ENCODE measurements at regions not wholly inside any gene's neighbourhood (a gene's known extent, or its start where the extent isn't known, plus 50 kb on each side); places are given as distances from the start of the nearest gene placed in this dataset.

- Histone ChIP-seq H3K27me3 (no peaks in the 10 kb centered on the region), H3K9me3 (no peaks in the 10 kb centered on the region), H3K27ac (no peak overlapping the region), H4K20me1 (no peaks in the 10 kb centered on the region), H3K4me1 (no peaks in the 10 kb centered on the region), H3K4me2 (no peak overlapping the region), H3K9ac (no peak overlapping the region), H3K4me3 (no peak overlapping the region), H3K36me3 (no peaks in the 10 kb centered on the region)
- no peak for TF ChIP-seq Cebpa-rat (IDR thresholded peaks at IDR 0.05)
Measured at GRCh38 chrX:8274170-8274569, 103.1 kb upstream of the VCX2 start.

GRCh38 chrX:8278557-8278956 lies 107.5 kb upstream of the VCX2 start:
- no peak overlapping the region for H3K4me2 ChIP-seq
- no peak for TF ChIP-seq Cebpa-rat (IDR thresholded peaks at IDR 0.05)
- H4K20me1 ChIP-seq = no peaks in the 10 kb centered on the region
- H3K27me3 ChIP-seq = no peaks in the 10 kb centered on the region
- no peak overlapping the region for H3K4me3 ChIP-seq
- no peak overlapping the region for H3K27ac ChIP-seq
- H3K4me1 ChIP-seq = no peaks in the 10 kb centered on the region
- no peak overlapping the region for H3K9ac ChIP-seq
- no peaks in the 10 kb centered on the region for H3K9me3 ChIP-seq
- H3K36me3 ChIP-seq = no peaks in the 10 kb centered on the region

GRCh38 chrX:8279323-8279722 lies 108.3 kb upstream of the VCX2 start:
- Histone ChIP-seq H3K27ac (no peak overlapping the region), H3K27me3 (no peaks in the 10 kb centered on the region), H3K9ac (no peak overlapping the region), H3K4me1 (no peaks in the 10 kb centered on the region), H3K9me3 (no peaks in the 10 kb centered on the region), H3K4me3 (no peak overlapping the region), H4K20me1 (no peaks in the 10 kb centered on the region), H3K4me2 (no peak overlapping the region), H3K36me3 (no peaks in the 10 kb centered on the region)
- TF ChIP-seq Cebpa-rat (IDR thresholded peaks at IDR 0.05) = no peak

GRCh38 chrX:8284131-8284530 lies 113.1 kb upstream of the VCX2 start:
- Histone ChIP-seq H3K4me3 (no peak overlapping the region), H3K36me3 (no peaks in the 10 kb centered on the region), H3K4me1 (peaks cover 5% of the 10 kb centered on the region; the same call in 1 of the 2 replicates), H3K4me2 (no peak overlapping the region), H3K9me3 (no peaks in the 10 kb centered on the region), H3K27ac (no peak overlapping the region), H4K20me1 (no peaks in the 10 kb centered on the region), H3K27me3 (no peaks in the 10 kb centered on the region), H3K9ac (no peak overlapping the region)
- no peak for TF ChIP-seq Cebpa-rat (IDR thresholded peaks at IDR 0.05)

GRCh38 chrX:8288590-8288989 lies 117.5 kb upstream of the VCX2 start:
- no peak overlapping the region for H3K27ac ChIP-seq
- no peak overlapping the region for H3K9ac ChIP-seq
- TF ChIP-seq Cebpa-rat (IDR thresholded peaks at IDR 0.05) = no peak
- H3K4me2 ChIP-seq = no peak overlapping the region
- H3K4me1 ChIP-seq = peaks cover 5% of the 10 kb centered on the region; the same call in 1 of the 2 replicates
- H3K9me3 ChIP-seq = no peaks in the 10 kb centered on the region
- no peak overlapping the region for H3K4me3 ChIP-seq
- no peaks in the 10 kb centered on the region for H4K20me1 ChIP-seq
- no peaks in the 10 kb centered on the region for H3K27me3 ChIP-seq
- H3K36me3 ChIP-seq = no peaks in the 10 kb centered on the region

- Histone ChIP-seq H3K9me3 (no peaks in the 10 kb centered on the region), H4K20me1 (no peaks in the 10 kb centered on the region), H3K36me3 (no peaks in the 10 kb centered on the region), H3K27ac (no peak overlapping the region), H3K27me3 (no peaks in the 10 kb centered on the region), H3K4me3 (no peak overlapping the region), H3K4me2 (no peak overlapping the region), H3K4me1 (peaks cover 5% of the 10 kb centered on the region; the same call in 1 of the 2 replicates), H3K9ac (no peak overlapping the region)
- TF ChIP-seq Cebpa-rat (IDR thresholded peaks at IDR 0.05) = no peak
Measured at GRCh38 chrX:8289523-8289922, 118.5 kb upstream of the VCX2 start.

- TF ChIP-seq Cebpa-rat (IDR thresholded peaks at IDR 0.05) = no peak
- Histone ChIP-seq H3K4me3 (no peak overlapping the region), H3K27ac (no peak overlapping the region), H3K9me3 (no peaks in the 10 kb centered on the region), H4K20me1 (no peaks in the 10 kb centered on the region), H3K4me1 (no peaks in the 10 kb centered on the region), H3K36me3 (no peaks in the 10 kb centered on the region), H3K27me3 (no peaks in the 10 kb centered on the region), H3K9ac (no peak overlapping the region), H3K4me2 (no peak overlapping the region)
Measured at GRCh38 chrX:8297766-8298165, 126.7 kb upstream of the VCX2 start.

- H3K27me3 ChIP-seq = no peaks in the 10 kb centered on the region
- H4K20me1 ChIP-seq = no peaks in the 10 kb centered on the region
- no peaks in the 10 kb centered on the region for H3K9me3 ChIP-seq
Measured at GRCh38 chrX:8304668-8305067, 133.6 kb upstream of the VCX2 start.

GRCh38 chrX:8305350-8305749 lies 134.3 kb upstream of the VCX2 start:
- no peaks in the 10 kb centered on the region for H3K36me3 ChIP-seq
- H3K9ac ChIP-seq = no peak overlapping the region
- H3K9me3 ChIP-seq = no peaks in the 10 kb centered on the region
- H3K27me3 ChIP-seq = no peaks in the 10 kb centered on the region
- H3K4me1 ChIP-seq = no peaks in the 10 kb centered on the region
- H3K4me3 ChIP-seq = no peak overlapping the region
- no peak for TF ChIP-seq Cebpa-rat (IDR thresholded peaks at IDR 0.05)
- H3K27ac ChIP-seq = no peak overlapping the region
- no peak overlapping the region for H3K4me2 ChIP-seq
- H4K20me1 ChIP-seq = no peaks in the 10 kb centered on the region

More at GRCh38 chrX:8304668-8305067, 133.6 kb upstream of the VCX2 start:
- Histone ChIP-seq H3K36me3 (no peaks in the 10 kb centered on the region), H3K4me2 (no peak overlapping the region), H3K9ac (no peak overlapping the region), H3K4me3 (no peak overlapping the region), H3K27ac (no peak overlapping the region), H3K4me1 (no peaks in the 10 kb centered on the region)
- TF ChIP-seq Cebpa-rat (IDR thresholded peaks at IDR 0.05) = no peak

GRCh38 chrX:8306291-8306925 lies 135.3 kb upstream of the VCX2 start:
- no peaks in the 10 kb centered on the region for H3K4me1 ChIP-seq
- H3K4me3 ChIP-seq = no peak overlapping the region
- no peak for TF ChIP-seq Cebpa-rat (IDR thresholded peaks at IDR 0.05)
- no peaks in the 10 kb centered on the region for H3K27me3 ChIP-seq
- no peaks in the 10 kb centered on the region for H3K9me3 ChIP-seq
- no peak overlapping the region for H3K27ac ChIP-seq
- no peaks in the 10 kb centered on the region for H4K20me1 ChIP-seq
- H3K4me2 ChIP-seq = no peak overlapping the region
- H3K36me3 ChIP-seq = no peaks in the 10 kb centered on the region
- H3K9ac ChIP-seq = no peak overlapping the region

GRCh38 chrX:8310409-8310808 lies 139.3 kb upstream of the VCX2 start:
- no peak overlapping the region for H3K27ac ChIP-seq
- TF ChIP-seq Cebpa-rat (IDR thresholded peaks at IDR 0.05) = no peak
- H3K9ac ChIP-seq = no peak overlapping the region
- H3K4me3 ChIP-seq = no peak overlapping the region
- no peaks in the 10 kb centered on the region for H3K36me3 ChIP-seq
- no peak overlapping the region for H3K4me2 ChIP-seq
- no peaks in the 10 kb centered on the region for H3K4me1 ChIP-seq
- H4K20me1 ChIP-seq = no peaks in the 10 kb centered on the region
- H3K27me3 ChIP-seq = no peaks in the 10 kb centered on the region
- H3K9me3 ChIP-seq = no peaks in the 10 kb centered on the region

Measured in BLaER1 (cell line).